PC-3 (cell line): ENCODE measurements at regions not wholly inside any gene's neighbourhood (a gene's known extent, or its start where the extent isn't known, plus 50 kb on each side); places are given as distances from the start of the nearest gene placed in this dataset.

Source experiments
- ATAC-seq: fragments of 200-7000 bp; cut with Tn5 transposase; 2 replicates; pipeline ENCODE4 v1.9.1; 2020; ENCODE audit warnings: mild to moderate bottlenecking, moderate library complexity
- BruUV-seq: library from RNA; stranded (reverse); fragments of 400-500 nt; replicated peaks from 2 replicates; lab custom pipeline; 2021; lab: Mats Ljungman, UMichigan
- CTCF ChIA-PET: fragments of 300-600 bp; sonication (Branson Sonifier 250); formaldehyde crosslinking; loops from one replicate; lab custom pipeline; 2022; ENCODE audit warnings: antibody characterized with exemption; lab: Charles Lee
- POLR2A ChIA-PET: fragments of 300-600 bp; sonication (Branson Sonifier 250); formaldehyde crosslinking; loops from one replicate; lab custom pipeline; 2022; ENCODE audit warnings: antibody characterized with exemption; ENCODE audit not compliant: unreplicated experiment; lab: Charles Lee
- DNase-seq: peaks from one replicate; pipeline ENCODE4 v3.0.0-alpha.2; 2015
- H2AFZ ChIP-seq: fragments of 300-600 bp; sonication (generic); 2 replicates; pipeline ENCODE4 v1.6.0; 2016; ENCODE audit warnings: antibody characterized with exemption, low read length
- H3F3A ChIP-seq: fragments of 300-600 bp; sonication (generic); one replicate; pipeline ENCODE4 v1.6.0; 2017; ENCODE audit warnings: antibody characterized with exemption, low read length, control low read depth, mild to moderate bottlenecking; ENCODE audit not compliant: unreplicated experiment
- H3K27ac ChIP-seq: fragments of 300-600 bp; sonication (generic); 2 replicates; pipeline ENCODE4 v1.5.1; 2016; ENCODE audit warnings: mild to moderate bottlenecking, low read length
- H3K27me3 ChIP-seq: fragments of 300-600 bp; sonication (generic); 2 replicates; pipeline ENCODE4 v1.6.1; 2016; ENCODE audit warnings: low read length, mixed read lengths
- H3K36me3 ChIP-seq: fragments of 300-600 bp; sonication (generic); 2 replicates; pipeline ENCODE4 v1.6.1; 2016; ENCODE audit warnings: low read depth, mixed run types, low read length, mixed read lengths
- H3K4me1 ChIP-seq: fragments of 300-600 bp; sonication (generic); 2 replicates; pipeline ENCODE4 v1.5.1; 2016; ENCODE audit warnings: low read length; ENCODE audit not compliant: insufficient read depth
- H3K4me2 ChIP-seq: fragments of 300-600 bp; sonication (generic); 2 replicates; pipeline ENCODE4 v1.6.0; 2016; ENCODE audit warnings: low read length
- H3K4me3 ChIP-seq: fragments of 300-600 bp; sonication (generic); 2 replicates; pipeline ENCODE4 v1.5.1; 2016; ENCODE audit warnings: mild to moderate bottlenecking, low read length, mixed read lengths
- H3K79me2 ChIP-seq: fragments of 300-600 bp; sonication (generic); 2 replicates; pipeline ENCODE4 v1.6.1; 2017; ENCODE audit warnings: low read length, mixed read lengths
- H3K9ac ChIP-seq: fragments of 300-600 bp; sonication (generic); 2 replicates; pipeline ENCODE4 v1.6.0; 2016; ENCODE audit warnings: mild to moderate bottlenecking, low read length
- H3K9me2 ChIP-seq: fragments of 300-600 bp; sonication (generic); replicated peaks from 2 replicates; pipeline ENCODE4 v1.6.1; 2016; ENCODE audit warnings: mixed run types, low read length, mixed read lengths
- H3K9me3 ChIP-seq: fragments of 300-600 bp; sonication (generic); 2 replicates; pipeline ENCODE4 v1.6.1; 2016; ENCODE audit warnings: low read length, mixed read lengths
- H4K20me1 ChIP-seq: fragments of 300-600 bp; sonication (generic); 2 replicates; pipeline ENCODE4 v1.6.1; 2016; ENCODE audit warnings: low read length, mixed read lengths
- EZH2 ChIP-seq: fragments of 300-600 bp; sonication (generic); IDR thresholded peaks from one replicate; pipeline ENCODE4 v1.6.1; 2017; ENCODE audit warnings: antibody characterized with exemption, mild to moderate bottlenecking, low read length; ENCODE audit not compliant: unreplicated experiment
- EZH2phosphoT487 ChIP-seq: fragments of 300-600 bp; sonication (generic); IDR thresholded peaks from 2 replicates; pipeline ENCODE4 v1.6.1; 2018; ENCODE audit warnings: mild to moderate bottlenecking, antibody characterized with exemption, low read length, borderline replicate concordance
- intact Hi-C: fragments of 100-400 bp; cut with micrococcal nuclease; formaldehyde crosslinking; loops from 2 replicates; pipeline ENCODE4 v1.9.0; 2023
- TF ChIP-seq, protein P1 (sequence below): fragments of 300-600 bp; sonication (generic); conservative IDR thresholded peaks from 2 replicates; pipeline ENCODE4 v1.5.1; 2017; ENCODE audit warnings: antibody characterized with exemption, low read depth, mild to moderate bottlenecking, low read length

DNA sequence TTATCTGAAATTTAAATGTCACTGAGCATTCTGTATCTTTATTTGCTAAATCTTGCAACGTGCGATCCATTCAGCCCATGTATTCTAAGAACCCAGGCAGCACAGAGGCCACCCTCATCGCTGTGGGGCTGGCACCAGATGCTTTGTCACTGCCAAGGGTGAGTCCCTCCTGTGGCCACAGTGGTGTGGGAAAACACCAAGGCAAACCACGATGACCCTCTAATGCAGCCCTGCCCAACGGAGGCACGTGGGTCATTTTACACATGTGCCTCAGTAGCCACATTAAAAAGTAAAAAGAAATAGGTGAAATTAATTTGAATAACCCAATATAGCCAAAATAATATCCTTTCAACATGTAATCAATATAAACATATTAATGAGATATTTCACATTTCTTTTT is 221.7 kb downstream of the UNC5CL start:
- Histone ChIP-seq H3K79me2 (no peaks in the 10 kb centered on the region), H3K27me3 (no peaks in the 10 kb centered on the region), H3F3A (no peaks in the 10 kb centered on the region), H3K27ac (no peak overlapping the region), H4K20me1 (no peaks in the 10 kb centered on the region), H3K9me2 (no peaks in the 10 kb centered on the region), H2AFZ (no peak overlapping the region), H3K4me1 (no peaks in the 10 kb centered on the region), H3K9ac (no peak overlapping the region), H3K9me3 (no peaks in the 10 kb centered on the region), H3K36me3 (no peaks in the 10 kb centered on the region), H3K4me3 (no peak overlapping the region), H3K4me2 (no peak overlapping the region)
- ChIA-PET POLR2A (no interaction called here), CTCF (no interaction called here)
- ATAC-seq (no peak), DNase-seq (no peak)
- no peak for TF ChIP-seq EZH2phosphoT487
- TF ChIP-seq, protein P1, sequence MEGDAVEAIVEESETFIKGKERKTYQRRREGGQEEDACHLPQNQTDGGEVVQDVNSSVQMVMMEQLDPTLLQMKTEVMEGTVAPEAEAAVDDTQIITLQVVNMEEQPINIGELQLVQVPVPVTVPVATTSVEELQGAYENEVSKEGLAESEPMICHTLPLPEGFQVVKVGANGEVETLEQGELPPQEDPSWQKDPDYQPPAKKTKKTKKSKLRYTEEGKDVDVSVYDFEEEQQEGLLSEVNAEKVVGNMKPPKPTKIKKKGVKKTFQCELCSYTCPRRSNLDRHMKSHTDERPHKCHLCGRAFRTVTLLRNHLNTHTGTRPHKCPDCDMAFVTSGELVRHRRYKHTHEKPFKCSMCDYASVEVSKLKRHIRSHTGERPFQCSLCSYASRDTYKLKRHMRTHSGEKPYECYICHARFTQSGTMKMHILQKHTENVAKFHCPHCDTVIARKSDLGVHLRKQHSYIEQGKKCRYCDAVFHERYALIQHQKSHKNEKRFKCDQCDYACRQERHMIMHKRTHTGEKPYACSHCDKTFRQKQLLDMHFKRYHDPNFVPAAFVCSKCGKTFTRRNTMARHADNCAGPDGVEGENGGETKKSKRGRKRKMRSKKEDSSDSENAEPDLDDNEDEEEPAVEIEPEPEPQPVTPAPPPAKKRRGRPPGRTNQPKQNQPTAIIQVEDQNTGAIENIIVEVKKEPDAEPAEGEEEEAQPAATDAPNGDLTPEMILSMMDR: no peak
- no peak for TF ChIP-seq EZH2
- BruUV-seq: no TSS peak
- intact Hi-C loops: no loop called here

DNA sequence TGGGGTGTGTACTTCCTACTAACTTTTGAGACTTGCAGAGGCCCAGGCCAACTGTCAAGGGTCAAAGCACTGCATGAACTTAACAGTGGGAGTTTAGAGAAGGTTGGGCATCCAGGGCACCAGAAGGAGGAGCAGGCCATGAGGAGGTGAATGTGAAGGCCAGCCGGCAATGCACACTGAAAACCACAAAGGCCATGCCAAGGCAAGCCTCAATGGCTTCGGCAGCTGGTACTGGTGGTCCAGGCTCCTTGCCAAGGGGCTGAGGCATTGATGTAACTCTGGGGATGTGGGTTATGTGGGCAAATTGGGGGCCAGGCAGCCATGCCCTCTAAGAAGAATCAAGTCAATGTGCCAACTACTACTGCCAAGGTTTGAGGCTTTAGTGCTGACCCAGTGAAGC is 222.4 kb downstream of the UNC5CL start:
- DNase-seq (no peak), ATAC-seq (no peak)
- Histone ChIP-seq H2AFZ (no peak overlapping the region), H3K9me3 (no peaks in the 10 kb centered on the region), H3K9ac (no peak overlapping the region), H3F3A (no peaks in the 10 kb centered on the region), H3K27me3 (no peaks in the 10 kb centered on the region), H3K36me3 (no peaks in the 10 kb centered on the region), H3K4me3 (no peak overlapping the region), H3K4me1 (no peaks in the 10 kb centered on the region), H3K79me2 (no peaks in the 10 kb centered on the region), H3K4me2 (no peak overlapping the region), H3K27ac (no peak overlapping the region), H3K9me2 (no peaks in the 10 kb centered on the region), H4K20me1 (no peaks in the 10 kb centered on the region)
- no TSS peak for BruUV-seq
- ChIA-PET CTCF (no interaction called here), POLR2A (no interaction called here)
- intact Hi-C loops: no loop called here
- TF ChIP-seq, protein P1: no peak
- no peak for TF ChIP-seq EZH2phosphoT487
- TF ChIP-seq EZH2: no peak

DNA sequence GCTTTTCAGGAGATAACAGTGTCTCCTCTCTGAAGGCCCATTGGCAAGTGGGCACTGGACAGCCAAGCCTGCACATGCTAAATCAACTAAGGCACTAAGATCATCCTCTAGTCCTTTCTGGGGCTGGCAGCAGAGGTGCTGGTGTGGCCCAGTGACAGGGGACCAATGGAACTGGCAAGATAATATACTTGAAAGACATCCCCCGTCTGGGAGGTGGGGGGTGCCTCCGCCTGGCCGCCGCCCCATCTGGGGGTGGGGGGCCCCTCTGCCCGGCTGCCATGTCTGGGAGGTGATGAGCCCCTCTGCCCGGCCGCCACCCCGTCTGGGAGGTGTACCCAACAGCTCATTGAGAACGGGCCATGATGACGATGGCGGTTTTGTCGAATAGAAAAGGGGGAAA is 223.3 kb downstream of the UNC5CL start:
- Histone ChIP-seq H4K20me1 (no peaks in the 10 kb centered on the region), H3K27ac (no peak overlapping the region), H3K9me3 (no peaks in the 10 kb centered on the region), H3K4me2 (no peak overlapping the region), H3K9me2 (no peaks in the 10 kb centered on the region), H3K4me1 (no peaks in the 10 kb centered on the region), H3K9ac (no peak overlapping the region), H2AFZ (no peak overlapping the region), H3K79me2 (no peaks in the 10 kb centered on the region), H3F3A (no peaks in the 10 kb centered on the region), H3K4me3 (no peak overlapping the region), H3K27me3 (no peaks in the 10 kb centered on the region), H3K36me3 (no peaks in the 10 kb centered on the region)
- BruUV-seq: no TSS peak
- intact Hi-C loops: no loop called here
- no peak for TF ChIP-seq EZH2
- POLR2A ChIA-PET: no interaction called here
- ATAC-seq (no peak), DNase-seq (no peak)
- CTCF ChIA-PET: no interaction called here
